ENCODE measurements at regions not wholly inside any gene's neighbourhood (a gene's known extent, or its start where the extent isn't known, plus 50 kb on each side); places are given as distances from the start of the nearest gene placed in this dataset.
"Not testable (repeated sequence)": the region's sequence is repeated elsewhere in the genome, so short reads cannot be mapped to it uniquely, and the experiment has no call there.

DNA sequence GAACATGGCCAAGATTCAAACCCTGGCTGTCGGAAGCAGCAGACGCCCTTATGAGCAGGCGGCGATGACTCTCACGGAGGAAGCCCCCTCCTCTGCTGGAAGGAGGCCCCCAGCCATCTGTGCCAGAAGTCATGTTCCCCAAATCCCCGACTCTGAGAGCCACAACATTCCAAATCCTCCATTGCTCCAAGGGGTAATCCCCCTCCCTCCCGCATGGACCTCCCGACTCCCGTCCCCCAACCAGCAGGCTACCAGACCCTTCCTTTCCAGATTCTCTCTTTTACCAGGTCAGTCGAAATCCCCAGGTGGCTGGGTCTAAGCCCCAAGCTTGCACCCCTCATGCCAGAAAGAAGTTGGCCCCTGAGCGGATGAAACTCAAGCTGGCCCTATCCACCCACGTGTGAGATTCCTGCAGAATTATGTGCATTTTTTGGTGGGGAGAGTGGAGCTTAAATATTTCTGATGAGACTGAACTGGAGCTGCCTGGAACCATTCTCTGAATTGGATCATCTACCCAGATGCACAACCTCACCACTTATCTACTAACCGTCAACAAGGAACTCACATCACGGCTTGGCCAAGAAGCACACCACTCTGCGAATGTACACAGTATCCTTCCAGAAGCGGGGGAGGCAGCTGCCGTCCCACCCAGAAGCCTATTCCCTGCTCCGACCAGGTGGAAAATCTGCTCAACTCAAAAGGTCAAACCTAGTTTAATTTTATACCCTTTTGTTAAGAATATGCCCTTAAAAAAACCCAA lies 283.5 kb downstream of the C16orf95 start:
- H3K4me3 ChIP-seq (ENCODE audit: control insufficient read depth, low read depth, low read length), result no peak overlapping the region
- TF ChIP-seq, protein P1, sequence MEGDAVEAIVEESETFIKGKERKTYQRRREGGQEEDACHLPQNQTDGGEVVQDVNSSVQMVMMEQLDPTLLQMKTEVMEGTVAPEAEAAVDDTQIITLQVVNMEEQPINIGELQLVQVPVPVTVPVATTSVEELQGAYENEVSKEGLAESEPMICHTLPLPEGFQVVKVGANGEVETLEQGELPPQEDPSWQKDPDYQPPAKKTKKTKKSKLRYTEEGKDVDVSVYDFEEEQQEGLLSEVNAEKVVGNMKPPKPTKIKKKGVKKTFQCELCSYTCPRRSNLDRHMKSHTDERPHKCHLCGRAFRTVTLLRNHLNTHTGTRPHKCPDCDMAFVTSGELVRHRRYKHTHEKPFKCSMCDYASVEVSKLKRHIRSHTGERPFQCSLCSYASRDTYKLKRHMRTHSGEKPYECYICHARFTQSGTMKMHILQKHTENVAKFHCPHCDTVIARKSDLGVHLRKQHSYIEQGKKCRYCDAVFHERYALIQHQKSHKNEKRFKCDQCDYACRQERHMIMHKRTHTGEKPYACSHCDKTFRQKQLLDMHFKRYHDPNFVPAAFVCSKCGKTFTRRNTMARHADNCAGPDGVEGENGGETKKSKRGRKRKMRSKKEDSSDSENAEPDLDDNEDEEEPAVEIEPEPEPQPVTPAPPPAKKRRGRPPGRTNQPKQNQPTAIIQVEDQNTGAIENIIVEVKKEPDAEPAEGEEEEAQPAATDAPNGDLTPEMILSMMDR (conservative IDR thresholded peaks at IDR 0.05; ENCODE audit: control insufficient read depth, insufficient read depth, low read depth, low read length), result no peak
- DNase-seq (ENCODE audit: low read depth), result no peak

DNA sequence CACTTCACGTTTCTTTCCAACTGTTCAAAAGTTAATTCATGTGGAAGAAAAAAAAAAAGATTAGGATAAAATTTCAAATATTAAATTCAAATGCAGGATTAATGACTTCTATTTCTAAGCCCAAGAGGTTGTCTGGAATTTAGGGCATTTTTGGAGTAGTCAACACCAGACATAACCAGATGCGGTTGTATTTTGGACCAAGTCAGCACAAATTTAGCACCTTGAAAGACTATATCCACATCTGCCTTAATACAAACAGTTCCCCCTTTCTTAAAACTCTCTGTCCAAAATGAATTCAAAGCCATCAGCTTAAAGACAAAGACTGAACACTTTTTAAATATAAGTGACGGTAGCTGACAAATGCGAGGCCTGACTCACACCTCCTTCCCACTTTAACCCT lies 282.9 kb downstream of the C16orf95 start:
- TF ChIP-seq, protein P1 (conservative IDR thresholded peaks at IDR 0.05; ENCODE audit: control insufficient read depth, insufficient read depth, low read depth, low read length), result no peak
- DNase-seq (ENCODE audit: low read depth), result no peak

DNA sequence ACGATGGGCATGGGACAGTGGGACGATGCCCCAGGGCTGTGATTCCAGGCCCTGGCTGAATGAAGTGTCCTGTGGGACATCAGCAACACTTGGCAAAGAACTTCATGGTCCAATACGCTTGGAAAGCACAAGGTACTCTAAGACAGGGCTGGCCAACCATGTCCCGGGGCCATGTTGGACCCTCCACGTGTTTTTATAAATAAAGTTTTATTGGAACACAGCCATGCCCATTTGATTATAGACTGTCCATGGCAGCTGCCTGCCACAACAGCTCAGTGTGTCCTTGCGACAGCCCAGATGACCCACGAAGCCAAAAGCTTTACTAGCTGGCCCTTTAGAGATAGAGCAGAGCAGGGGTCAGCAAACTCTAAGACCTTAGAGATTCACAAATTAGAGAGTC lies 282.1 kb downstream of the C16orf95 start:
- TF ChIP-seq, protein P1 (conservative IDR thresholded peaks at IDR 0.05; ENCODE audit: control insufficient read depth, insufficient read depth, low read depth, low read length), result no peak
- DNase-seq (ENCODE audit: low read depth), result no peak
- H3K4me3 ChIP-seq (ENCODE audit: control insufficient read depth, low read depth, low read length), result no peak overlapping the region

More for the DNA sequence above, 282.9 kb downstream of the C16orf95 start:
- H3K4me3 ChIP-seq (ENCODE audit: control insufficient read depth, low read depth, low read length), result no peak overlapping the region

DNA sequence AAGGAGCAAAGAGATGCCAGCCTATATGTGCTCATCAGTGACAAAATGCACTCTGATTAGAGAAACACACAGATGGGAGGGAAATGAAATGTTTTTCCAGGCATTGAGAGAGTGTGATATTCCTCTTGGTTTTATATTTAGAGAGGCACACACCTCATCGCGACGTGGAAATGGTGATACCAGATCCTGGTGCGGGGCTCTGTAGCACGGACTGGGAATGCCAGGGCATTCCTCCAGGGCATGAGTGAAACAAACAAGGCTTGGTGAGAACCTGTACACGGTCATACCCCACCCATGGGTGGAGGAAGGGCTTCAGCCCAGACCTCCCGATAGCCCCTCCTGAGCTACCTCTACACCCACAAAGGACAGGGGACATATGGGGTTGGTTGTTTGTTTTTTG lies 280.2 kb downstream of the C16orf95 start:
- H3K4me3 ChIP-seq (ENCODE audit: control insufficient read depth, low read depth, low read length), result no peak overlapping the region
- no peak for DNase-seq (ENCODE audit: low read depth)
- TF ChIP-seq, protein P1 (conservative IDR thresholded peaks at IDR 0.05; ENCODE audit: control insufficient read depth, insufficient read depth, low read depth, low read length), result no peak

DNA sequence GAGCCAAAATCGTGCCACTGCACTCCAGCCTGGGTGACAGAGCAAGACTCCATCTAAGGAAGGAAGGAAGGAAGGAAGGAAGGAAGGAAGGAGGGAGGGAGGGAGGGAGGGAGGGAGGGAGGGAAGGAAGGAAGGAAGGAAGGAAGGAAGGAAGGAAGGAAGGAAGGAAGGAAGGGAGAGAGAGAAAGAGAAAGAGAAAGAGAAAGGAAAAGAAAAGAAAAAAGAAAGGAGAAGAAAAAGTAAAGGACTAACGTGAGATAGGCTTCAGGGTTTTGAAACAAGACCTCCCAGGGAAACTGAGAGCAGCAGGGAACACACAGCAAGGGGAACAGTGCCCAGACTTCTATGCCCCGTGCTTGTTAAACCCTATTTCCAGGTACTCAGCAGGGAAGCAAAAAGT lies 278.7 kb downstream of the C16orf95 start:
- not testable (repeated sequence) for DNase-seq (ENCODE audit: low read depth); H3K4me3 ChIP-seq (ENCODE audit: control insufficient read depth, low read depth, low read length)

DNA sequence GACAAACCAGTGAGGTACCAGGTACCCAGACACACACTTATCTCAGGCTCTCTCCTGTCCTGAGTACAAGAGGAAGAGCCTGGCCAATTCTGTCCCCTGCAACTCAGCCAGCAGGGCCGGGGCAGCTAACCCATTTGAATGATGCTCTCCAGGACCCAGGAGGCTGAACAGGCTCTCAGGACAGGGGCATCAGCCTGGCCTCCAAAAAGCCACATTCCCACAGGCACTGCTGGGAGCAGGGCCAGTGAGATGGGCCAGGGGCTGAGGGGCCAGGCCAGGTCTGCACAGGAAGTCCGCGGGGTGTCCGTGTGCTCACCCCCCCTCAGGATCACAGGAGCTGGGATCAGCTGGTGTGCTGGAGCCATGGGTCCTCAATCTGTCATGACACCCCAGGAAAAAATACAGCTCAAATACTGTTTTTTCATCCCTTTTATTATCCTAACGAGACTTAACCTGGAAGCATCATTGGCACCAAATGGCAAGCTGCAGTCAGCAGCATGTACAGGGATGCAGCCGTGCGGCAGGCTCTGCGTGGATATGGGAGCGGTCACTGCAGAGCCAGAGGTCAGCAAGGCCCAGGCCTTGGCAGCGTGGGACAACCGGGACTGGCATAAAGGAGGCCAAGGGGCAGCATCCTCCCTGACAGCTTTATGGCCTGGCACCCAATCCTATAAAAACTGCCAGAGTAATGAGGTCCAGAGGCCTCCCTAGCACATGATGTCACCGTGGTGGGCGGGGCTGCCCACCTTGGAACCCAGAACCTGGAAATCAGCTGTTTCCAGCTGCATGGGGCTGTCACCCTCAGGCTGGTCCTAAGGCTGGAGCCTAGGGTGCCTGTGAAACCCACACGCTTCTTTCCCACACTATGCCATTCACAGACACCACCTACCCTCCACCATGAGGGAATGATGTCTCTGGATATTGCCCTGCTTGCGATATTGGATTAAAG lies 276.7 kb downstream of the C16orf95 start:
- no peak overlapping the region for H3K4me3 ChIP-seq (ENCODE audit: control insufficient read depth, low read depth, low read length)
- no peak for DNase-seq (ENCODE audit: low read depth)
- TF ChIP-seq, protein P1 (conservative IDR thresholded peaks at IDR 0.05; ENCODE audit: control insufficient read depth, insufficient read depth, low read depth, low read length), result no peak

DNA sequence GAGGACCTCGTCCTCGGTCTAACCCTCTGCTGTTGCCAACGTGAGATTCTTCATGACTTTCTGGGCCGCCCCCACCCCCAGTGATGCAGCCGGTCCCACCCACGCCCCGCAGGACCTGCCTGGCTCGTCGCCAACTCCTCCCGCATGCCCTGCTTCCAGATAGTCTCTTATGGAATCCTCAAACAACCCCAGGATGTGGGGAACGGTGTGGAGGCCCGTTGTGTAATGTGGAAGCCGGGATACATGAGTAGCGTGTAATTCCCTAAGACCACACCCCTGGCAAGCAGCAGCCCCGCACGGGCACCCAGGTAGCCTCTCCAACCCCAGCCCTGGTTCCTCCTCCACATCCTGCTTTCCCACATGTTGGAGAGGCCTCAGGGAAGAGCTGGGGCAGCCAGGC lies 275.9 kb downstream of the C16orf95 start:
- TF ChIP-seq, protein P1 (conservative IDR thresholded peaks at IDR 0.05; ENCODE audit: control insufficient read depth, insufficient read depth, low read depth, low read length), result no peak
- no peak overlapping the region for H3K4me3 ChIP-seq (ENCODE audit: control insufficient read depth, low read depth, low read length)
- no peak for DNase-seq (ENCODE audit: low read depth)

Data from fibroblast of mammary gland (primary cell).